ENCODE measurements at regions not wholly inside any gene's neighbourhood (a gene's known extent, or its start where the extent isn't known, plus 50 kb on each side); places are given as distances from the start of the nearest gene placed in this dataset.

- no peak for TF ChIP-seq CTCF (IDR thresholded peaks at IDR 0.05)
Measured at GRCh38 chr3:117887031-117887430, 1147.6 kb downstream of the IGSF11 start.

DNA sequence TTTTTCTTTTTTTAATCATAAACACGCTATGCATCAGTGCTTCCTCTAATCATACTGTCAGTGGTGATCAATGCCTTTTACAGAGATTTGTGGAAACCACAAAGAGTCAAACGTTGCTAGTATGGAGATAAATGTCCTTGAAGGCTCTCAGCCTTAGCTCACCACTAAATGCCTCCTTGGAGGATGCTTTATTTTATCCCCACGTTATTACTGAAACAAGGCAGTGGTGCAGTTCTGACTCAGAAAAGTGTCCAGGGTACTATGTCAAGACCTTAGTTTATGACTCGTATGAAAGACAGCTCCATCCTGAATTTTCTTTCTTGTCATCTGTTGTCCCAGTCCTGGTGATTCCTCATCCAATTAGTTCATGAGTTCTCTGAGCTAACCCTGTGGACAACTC is 1146.7 kb downstream of the IGSF11 start:
- TF ChIP-seq CTCF (IDR thresholded peaks at IDR 0.05): no peak

DNA sequence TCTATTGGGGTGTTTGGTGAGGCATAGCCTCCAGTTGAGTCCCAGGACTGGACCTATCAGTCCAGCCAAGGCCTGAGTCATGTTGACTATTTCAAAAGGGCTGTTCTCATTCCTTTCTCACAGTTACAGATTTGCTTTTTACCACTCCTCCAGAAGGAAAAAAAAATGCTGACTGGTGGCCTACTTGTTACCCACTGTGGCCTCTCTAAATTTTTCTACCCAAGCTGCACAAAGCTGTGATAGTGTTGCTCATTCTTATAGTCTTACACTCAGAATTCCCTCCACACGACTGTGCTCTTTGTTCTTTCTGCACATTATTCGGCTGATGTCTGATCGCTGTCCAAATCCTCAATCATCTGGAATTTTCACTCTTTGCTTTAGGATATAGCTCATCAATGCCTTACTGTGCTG is 1142.2 kb downstream of the IGSF11 start:
- no peak for TF ChIP-seq CTCF (IDR thresholded peaks at IDR 0.05)

- TF ChIP-seq CTCF (IDR thresholded peaks at IDR 0.05): no peak
Measured at GRCh38 chr3:117893001-117893400, 1141.6 kb downstream of the IGSF11 start.

DNA sequence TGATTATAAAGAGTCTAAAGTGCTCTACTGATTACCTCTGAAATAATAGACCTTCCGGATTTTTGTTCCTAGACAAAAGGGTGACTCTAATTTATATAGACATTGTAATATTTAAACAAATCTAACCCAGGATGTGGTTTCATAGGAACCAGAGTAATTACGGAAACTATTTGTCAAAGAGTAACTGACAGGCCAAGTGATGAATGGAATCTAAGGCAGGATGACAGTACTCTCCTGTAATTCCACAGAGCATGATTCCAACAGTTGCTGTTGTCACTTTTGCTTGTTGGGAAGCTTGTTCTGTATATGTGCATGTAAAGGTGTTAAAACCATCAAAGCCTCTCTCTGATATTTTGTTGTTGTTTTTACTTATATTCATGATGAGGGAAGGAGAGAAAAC is 1141.0 kb downstream of the IGSF11 start:
- TF ChIP-seq CTCF (IDR thresholded peaks at IDR 0.05): no peak

GRCh38 chr3:117898722-117899522 is 1135.7 kb downstream of the IGSF11 start:
- TF ChIP-seq CTCF (IDR thresholded peaks at IDR 0.05): peak; percentile 63

DNA sequence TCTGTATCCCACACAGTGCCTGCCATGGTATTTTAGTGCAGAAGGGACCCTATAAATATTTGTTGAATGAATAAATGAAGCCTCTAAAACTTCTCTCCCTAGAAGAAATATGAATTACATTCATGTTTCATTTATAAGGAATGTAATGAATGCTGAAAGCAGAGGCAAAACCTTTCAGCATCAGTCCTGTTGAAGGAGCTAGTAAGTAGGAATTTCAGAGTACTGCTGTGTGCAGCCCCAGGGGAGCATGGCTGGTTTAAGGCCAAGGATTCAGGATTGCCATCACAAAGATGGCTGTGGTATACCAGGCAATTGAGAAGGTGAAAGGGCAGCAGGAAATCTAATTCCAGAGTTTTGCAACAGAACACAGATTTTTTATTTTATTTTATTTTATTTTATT is 1131.4 kb downstream of the IGSF11 start:
- TF ChIP-seq CTCF (IDR thresholded peaks at IDR 0.05): no peak

Measured in LNCAP (cell line).